Mononuclear cell (primary cell): ENCODE measurements at regions not wholly inside any gene's neighbourhood (a gene's known extent, or its start where the extent isn't known, plus 50 kb on each side); places are given as distances from the start of the nearest gene placed in this dataset.

Experiments used
- H3K27me3 ChIP-seq: 2 replicates; pipeline ENCODE4 v1.6.0; 2011; ENCODE audit warnings: low read length, control low read depth; ENCODE audit not compliant: insufficient read depth
- H3K4me1 ChIP-seq: 2 replicates; pipeline ENCODE4 v1.5.1; 2011; ENCODE audit warnings: mild to moderate bottlenecking, low read length, control low read depth; ENCODE audit not compliant: insufficient read depth
- H3K4me3 ChIP-seq: 2 replicates; pipeline ENCODE4 v1.5.1; 2011; ENCODE audit warnings: mild to moderate bottlenecking, low read length, moderate library complexity
- H3K9me3 ChIP-seq: 2 replicates; pipeline ENCODE4 v1.5.1; 2011; ENCODE audit warnings: low read depth, mild to moderate bottlenecking, control low read depth, low read length

GRCh38 chr11:95373241-95373640 lies 142.2 kb upstream of the SESN3 start:
- H3K4me1 ChIP-seq = peaks cover 26% of the 10 kb centered on the region
- no peak overlapping the region for H3K4me3 ChIP-seq
- no peaks in the 10 kb centered on the region for H3K9me3 ChIP-seq
- H3K27me3 ChIP-seq = no peaks in the 10 kb centered on the region

DNA sequence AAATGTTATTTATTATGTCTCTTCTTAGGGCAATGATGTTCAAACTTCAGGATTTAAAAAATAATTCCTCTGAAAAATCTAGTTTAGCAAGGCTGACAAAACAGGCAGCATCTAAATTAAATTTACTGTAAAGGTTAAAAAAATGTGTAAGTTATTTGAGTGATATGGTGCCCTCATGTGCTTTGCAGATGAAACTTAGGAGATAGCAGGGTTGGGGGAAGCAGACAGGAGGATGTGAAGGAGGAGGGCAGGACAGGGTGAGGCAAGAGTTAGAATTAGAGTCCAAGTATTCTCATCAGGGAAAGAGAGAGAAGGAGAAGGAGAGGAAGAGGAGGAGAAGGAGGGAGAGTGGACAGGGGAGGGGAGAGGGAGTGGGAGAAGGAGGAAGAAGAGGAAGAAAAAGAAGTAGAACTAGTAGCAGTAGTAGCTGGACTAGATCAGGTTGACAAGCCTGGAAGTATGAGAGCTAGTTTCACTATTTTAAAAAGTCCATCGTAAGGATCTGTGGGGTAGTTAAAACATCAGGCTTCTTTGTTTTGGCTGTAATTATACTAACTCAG lies 141.2 kb upstream of the SESN3 start:
- H3K9me3 ChIP-seq = no peaks in the 10 kb centered on the region
- no peak overlapping the region for H3K4me3 ChIP-seq
- peaks cover 26% of the 10 kb centered on the region for H3K4me1 ChIP-seq
- no peaks in the 10 kb centered on the region for H3K27me3 ChIP-seq

- Histone ChIP-seq H3K9me3 (no peaks in the 10 kb centered on the region), H3K4me3 (no peak overlapping the region), H3K4me1 (peaks cover 27% of the 10 kb centered on the region)
Observed at GRCh38 chr11:95371153-95371552, 140.2 kb upstream of the SESN3 start.

DNA sequence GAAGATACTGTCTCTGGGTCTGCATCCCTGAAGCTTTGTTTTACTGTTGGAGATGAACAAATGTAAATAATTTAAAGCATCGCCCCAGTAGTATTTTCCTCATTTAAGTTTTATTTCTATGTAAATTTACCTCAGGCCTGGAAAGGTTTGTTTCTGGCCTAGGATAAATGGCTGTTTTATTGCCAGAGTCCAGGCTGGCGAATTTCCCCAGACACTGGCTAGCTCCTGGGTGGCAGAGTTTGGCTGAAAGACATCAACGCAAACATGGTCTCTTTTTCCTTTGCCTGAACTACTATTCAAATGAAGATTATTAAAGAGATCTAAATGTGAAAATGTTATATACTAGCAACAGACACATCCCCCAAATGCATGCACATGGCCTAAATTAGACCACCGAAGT lies 136.7 kb upstream of the SESN3 start:
- no peaks in the 10 kb centered on the region for H3K27me3 ChIP-seq
- H3K9me3 ChIP-seq = no peaks in the 10 kb centered on the region
- H3K4me1 ChIP-seq = peaks cover 58% of the 10 kb centered on the region
- H3K4me3 ChIP-seq = no peak overlapping the region

More at GRCh38 chr11:95371153-95371552, 140.2 kb upstream of the SESN3 start:
- H3K27me3 ChIP-seq = no peaks in the 10 kb centered on the region

- Histone ChIP-seq H3K27me3 (no peaks in the 10 kb centered on the region), H3K4me1 (peaks cover 59% of the 10 kb centered on the region), H3K9me3 (no peaks in the 10 kb centered on the region), H3K4me3 (no peak overlapping the region)
Observed at GRCh38 chr11:95365348-95365747, 134.3 kb upstream of the SESN3 start.

DNA sequence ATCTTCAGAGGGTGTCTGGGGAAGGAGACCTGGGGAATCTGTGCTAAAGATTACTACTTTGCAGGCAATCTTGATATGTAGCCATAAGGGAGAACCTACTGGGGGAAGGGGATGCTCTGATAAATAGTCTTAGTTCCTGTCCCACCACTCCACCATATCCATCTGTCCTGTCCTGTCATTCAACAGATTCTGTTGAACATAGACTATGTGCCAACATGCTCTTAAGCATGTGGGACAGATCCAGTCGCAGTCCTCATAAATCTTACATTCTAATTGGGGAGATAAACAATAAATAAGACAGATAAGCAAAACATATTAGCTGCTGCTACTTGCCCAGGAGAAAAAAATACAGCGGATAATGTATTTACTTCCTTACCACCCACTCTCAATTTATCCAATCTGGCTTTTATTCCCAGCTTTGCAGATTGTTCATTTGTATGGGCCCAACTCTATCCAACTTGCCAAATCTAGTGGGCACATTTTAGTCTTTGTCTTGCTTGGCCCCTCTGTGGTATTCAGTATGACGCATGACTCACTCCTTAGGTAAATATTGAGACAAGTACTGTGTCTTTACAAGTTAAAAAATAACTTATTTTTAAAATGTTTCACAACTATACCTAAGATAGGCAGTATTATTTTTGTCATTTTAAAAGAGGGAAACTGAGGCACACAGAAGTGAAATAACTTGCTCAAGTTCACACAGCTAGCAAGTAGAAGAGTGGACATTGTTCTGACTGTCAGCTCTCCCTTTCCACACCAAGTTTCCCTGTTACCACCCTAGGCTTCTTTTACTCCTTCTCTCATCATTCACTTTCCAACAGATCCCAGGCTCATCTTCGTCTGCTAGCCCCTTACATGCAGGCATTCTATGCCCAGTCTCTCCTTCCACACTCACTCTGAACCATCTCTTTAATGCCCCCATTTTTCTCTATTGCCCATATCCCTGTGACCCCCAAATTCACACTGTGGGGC lies 133.6 kb upstream of the SESN3 start:
- peaks cover 62% of the 10 kb centered on the region for H3K4me1 ChIP-seq
- H3K9me3 ChIP-seq = no peaks in the 10 kb centered on the region
- no peak overlapping the region for H3K4me3 ChIP-seq
- H3K27me3 ChIP-seq = no peaks in the 10 kb centered on the region

DNA sequence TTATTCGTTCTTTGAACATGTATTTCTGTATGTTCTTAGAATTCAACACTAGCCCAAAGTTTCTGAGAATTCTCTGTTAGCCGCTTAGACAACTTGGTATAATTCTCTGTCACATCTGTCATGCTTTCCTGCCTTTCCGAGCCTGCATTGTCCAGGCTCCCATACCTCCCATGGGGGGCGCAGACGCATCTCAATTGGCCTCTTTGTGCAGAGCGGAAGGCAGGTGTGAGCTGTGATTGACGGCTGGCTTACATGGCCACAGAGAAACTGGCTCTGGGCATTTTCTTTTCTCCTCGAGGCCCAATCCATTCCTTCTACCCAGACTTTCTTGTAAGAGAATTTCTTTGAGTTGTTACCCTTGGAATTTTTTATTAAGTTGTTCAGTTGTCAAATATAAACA lies 132.7 kb upstream of the SESN3 start:
- no peaks in the 10 kb centered on the region for H3K27me3 ChIP-seq
- no peak overlapping the region for H3K4me3 ChIP-seq
- peaks cover 71% of the 10 kb centered on the region for H3K4me1 ChIP-seq
- no peaks in the 10 kb centered on the region for H3K9me3 ChIP-seq

- H3K4me3 ChIP-seq = no peak overlapping the region
- H3K4me1 ChIP-seq = peaks cover 77% of the 10 kb centered on the region
- no peaks in the 10 kb centered on the region for H3K27me3 ChIP-seq
- H3K9me3 ChIP-seq = no peaks in the 10 kb centered on the region
Observed at GRCh38 chr11:95363164-95363563, 132.2 kb upstream of the SESN3 start.

DNA sequence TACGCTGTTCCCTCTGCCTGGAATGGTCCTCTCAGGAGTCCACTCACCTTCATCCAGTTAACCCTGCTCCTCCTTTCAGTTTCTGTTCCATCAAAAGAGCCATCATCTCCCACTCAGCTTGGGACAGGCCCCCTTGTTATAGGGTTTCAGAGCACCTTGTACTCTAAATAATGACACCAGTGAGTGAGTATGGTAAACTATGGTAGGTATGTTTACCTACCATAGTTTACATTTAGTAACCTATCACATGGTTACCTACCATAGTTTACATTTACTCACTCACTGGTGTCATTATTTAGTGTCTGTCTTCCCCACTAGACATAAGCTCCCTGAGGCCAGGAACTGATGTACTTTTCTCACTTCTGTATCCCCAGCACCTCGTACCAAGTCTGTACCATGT lies 130.2 kb upstream of the SESN3 start:
- H3K9me3 ChIP-seq = no peaks in the 10 kb centered on the region
- H3K4me1 ChIP-seq = peaks cover 78% of the 10 kb centered on the region
- no peaks in the 10 kb centered on the region for H3K27me3 ChIP-seq
- no peak overlapping the region for H3K4me3 ChIP-seq

GRCh38 chr11:95360377-95361075 lies 129.5 kb upstream of the SESN3 start:
- Histone ChIP-seq H3K4me3 (no peak overlapping the region), H3K9me3 (no peaks in the 10 kb centered on the region), H3K4me1 (peaks cover 71% of the 10 kb centered on the region), H3K27me3 (no peaks in the 10 kb centered on the region)

- Histone ChIP-seq H3K4me1 (peaks cover 63% of the 10 kb centered on the region), H3K9me3 (no peaks in the 10 kb centered on the region), H3K4me3 (no peak overlapping the region), H3K27me3 (no peaks in the 10 kb centered on the region)
Observed at GRCh38 chr11:95359756-95360155, 128.8 kb upstream of the SESN3 start.

DNA sequence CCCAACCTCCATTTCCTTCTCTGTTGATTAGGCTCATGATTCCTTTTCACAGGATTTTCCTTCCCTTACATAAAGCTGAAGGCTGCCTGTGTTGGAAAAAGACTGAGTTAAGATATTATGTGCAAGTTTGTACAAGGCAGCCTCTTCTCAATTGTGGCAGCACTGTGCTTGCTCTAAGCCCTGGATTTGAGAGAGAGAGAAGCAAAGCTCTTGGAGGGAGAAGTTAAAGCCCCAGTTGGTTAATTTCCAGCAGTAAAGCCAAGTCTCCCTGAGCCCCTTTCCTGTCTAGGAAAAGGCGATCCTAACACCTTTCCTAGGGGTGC lies 128.3 kb upstream of the SESN3 start:
- Histone ChIP-seq H3K4me3 (no peak overlapping the region), H3K4me1 (peaks cover 59% of the 10 kb centered on the region)

DNA sequence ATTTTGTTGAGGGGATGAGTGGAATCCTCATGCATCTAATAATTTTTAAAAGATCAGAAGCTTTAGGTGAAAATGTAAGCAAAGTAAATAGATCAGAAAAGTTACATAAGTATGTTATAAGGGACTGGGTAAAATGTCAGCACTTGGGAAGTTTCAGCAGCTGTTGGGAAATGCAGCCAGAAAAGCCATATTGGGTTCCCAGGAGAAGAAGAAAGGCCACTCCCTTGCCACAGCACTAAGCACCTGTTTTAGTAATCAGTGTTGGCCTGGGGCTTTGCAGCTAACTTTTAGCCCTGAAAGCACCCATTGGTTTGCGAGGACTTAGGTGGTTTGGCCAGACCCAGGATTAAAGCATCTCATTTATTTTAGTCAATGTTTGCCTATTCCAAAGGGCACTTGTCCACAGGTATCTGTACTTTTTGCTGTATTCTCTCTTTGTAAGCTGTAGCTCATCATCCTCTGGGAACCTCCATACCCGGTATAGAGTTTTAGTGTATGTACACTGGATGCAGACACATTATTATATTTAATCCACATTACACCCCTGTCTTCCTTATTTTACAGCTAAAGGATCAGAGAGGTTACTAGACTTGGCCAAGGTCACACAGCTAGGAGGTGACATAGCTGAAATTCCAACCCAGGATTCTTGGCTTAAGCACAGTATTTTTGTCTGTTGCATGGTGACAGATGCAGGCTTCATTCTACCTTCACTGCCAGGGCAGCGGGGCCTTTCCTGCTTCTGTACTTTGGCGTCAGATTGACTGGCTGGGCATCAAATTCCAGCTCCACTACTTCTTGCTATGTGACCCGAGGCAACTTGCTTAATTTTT lies 127.7 kb upstream of the SESN3 start:
- no peaks in the 10 kb centered on the region for H3K9me3 ChIP-seq
- H3K27me3 ChIP-seq = no peaks in the 10 kb centered on the region
- peaks cover 53% of the 10 kb centered on the region for H3K4me1 ChIP-seq
- no peak overlapping the region for H3K4me3 ChIP-seq

More for the DNA sequence above, 128.3 kb upstream of the SESN3 start:
- Histone ChIP-seq H3K27me3 (no peaks in the 10 kb centered on the region), H3K9me3 (no peaks in the 10 kb centered on the region)

GRCh38 chr11:95354304-95354703 lies 123.3 kb upstream of the SESN3 start:
- Histone ChIP-seq H3K4me3 (no peak overlapping the region), H3K27me3 (no peaks in the 10 kb centered on the region), H3K9me3 (peaks cover 5% of the 10 kb centered on the region), H3K4me1 (peaks cover 12% of the 10 kb centered on the region)

GRCh38 chr11:95353706-95354105 lies 122.7 kb upstream of the SESN3 start:
- no peak overlapping the region for H3K4me3 ChIP-seq
- H3K9me3 ChIP-seq = peaks cover 11% of the 10 kb centered on the region
- H3K27me3 ChIP-seq = no peaks in the 10 kb centered on the region
- H3K4me1 ChIP-seq = peaks cover 6% of the 10 kb centered on the region
